GM21717 (cell line): ENCODE measurements at regions not wholly inside any gene's neighbourhood (a gene's known extent, or its start where the extent isn't known, plus 50 kb on each side); places are given as distances from the start of the nearest gene placed in this dataset.
"Not testable (repeated sequence)": the region's sequence is repeated elsewhere in the genome, so short reads cannot be mapped to it uniquely, and the experiment has no call there.

Experiments
- ATAC-seq: cut with Tn5 transposase; IDR thresholded peaks from one replicate; pipeline ENCODE4 v1.9.1; 2021; ENCODE audit warnings: mild to moderate bottlenecking, moderate library complexity; ENCODE audit not compliant: unreplicated experiment

DNA sequence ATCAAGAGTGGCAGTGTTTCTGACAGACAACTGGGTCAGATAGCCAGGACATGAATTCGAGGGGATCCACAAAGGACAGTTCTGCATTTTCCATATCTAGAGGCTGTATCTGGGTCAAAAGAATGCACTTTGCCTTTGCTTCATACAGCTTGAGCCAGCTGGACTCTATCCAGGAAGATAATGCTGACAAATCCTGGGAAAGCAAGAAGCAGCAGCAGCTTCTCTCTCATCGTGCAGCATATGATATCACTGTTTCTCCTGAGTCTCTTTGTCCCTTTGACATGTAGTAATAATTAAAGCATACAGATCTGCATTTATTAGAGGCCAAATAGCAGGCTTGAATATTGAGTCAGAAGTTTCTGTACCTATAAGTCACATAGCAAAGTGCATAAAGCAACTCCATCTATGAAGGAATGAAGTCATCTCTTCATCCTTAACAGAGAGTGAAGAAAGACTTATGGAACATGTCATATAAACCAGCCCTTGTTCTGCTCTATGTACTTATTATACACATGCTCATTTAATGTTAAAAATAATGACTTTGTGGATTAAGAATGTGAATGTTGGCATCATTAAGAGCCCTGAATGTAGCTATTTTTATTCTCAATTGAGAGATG is 236.8 kb upstream of the GBE1 start:
- ATAC-seq: no peak

DNA sequence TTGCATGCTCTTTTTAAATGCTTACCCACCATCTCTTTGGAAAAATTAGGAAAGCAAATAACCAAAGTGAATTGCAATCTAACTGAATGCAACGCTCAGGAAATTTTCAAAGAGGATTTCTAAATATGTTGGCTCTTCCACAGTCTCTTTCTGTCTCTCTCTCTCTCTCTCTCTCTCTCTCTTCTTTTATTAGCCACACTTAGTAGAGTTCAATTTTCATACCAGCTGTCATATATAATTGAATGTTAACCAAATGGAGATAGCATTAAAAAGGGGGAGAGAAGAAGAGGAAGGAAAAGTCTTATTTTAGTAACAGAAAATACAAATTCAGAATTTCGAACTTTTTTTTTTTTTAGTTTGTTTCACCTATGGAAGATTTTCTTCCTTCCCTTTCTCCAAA is 235.9 kb upstream of the GBE1 start:
- no peak for ATAC-seq

DNA sequence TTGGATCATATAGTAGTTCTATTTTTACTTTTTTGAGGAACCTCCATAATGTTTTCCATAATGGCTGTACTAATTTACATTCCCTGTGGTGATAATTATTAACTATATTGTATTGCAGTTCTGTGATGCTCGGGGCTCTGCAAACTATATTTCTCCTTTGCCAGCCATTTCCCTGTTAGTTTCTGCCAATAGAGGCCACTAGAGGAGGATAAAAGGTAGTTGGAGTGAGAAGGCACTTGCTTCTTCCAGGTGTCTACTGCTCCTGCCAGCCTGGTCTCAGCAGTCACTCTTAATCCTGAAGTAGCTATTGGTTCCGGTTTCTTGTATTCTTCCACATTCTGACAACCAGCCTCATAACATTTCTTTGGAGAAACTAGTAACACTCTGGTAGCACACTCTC is 233.9 kb upstream of the GBE1 start:
- no peak for ATAC-seq

DNA sequence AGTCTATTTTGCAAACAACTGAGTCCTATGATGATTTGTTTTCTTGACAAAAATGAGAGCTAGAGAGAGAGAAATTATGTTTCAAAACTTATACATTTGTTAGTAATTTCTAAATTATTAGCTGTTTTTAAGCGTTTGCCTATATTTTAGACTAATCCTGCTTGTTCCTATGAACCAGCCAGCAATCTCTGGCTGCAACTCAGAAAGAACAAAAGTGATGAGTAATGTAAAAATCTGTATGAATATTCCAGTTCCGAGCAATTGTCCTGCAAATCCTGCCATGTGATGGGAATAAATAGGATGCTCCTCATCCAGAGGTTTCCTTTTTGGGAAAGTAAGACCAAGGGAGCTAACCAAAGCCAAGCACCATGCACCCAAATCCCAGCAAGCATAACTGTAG is 228.3 kb upstream of the GBE1 start:
- no peak for ATAC-seq

DNA sequence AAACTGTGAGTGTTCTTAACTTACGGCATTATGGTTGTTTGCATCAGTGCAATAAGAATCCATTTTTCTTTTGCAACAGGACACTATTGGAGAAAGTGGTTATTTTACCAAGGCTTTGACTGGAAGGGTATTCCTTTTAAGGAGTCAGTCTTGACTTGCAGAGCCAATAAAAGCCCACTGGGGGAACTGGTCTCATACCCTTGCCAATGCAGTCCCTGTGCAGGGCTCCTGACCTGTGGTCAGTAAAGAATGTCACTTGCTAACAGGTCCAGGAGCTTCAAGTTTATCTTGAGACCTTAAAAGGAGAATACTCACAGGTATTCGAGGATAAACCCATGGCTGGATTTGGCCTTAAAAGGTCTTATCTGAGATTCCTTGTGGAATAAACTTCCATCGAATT is 227.8 kb upstream of the GBE1 start:
- ATAC-seq: no peak

DNA sequence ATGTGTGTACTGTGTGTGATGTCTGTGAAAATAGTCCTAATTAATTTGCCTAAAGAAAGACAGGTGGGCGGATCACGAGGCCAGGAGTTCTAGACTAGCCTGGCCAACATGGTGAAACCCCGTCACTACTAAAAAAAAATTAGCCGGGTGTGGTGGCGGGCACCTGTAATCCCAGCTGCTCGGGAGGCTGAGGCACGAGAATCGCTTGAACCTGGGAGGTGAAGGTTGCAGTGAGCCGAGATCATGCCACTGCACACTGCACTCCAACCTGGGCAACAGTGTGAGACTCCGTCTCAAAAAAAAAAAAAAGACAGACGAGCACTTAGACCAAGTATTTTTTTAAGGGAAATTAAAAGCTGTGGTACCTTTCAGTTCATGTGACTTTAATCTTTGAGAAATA is 226.0 kb upstream of the GBE1 start:
- ATAC-seq: not testable (repeated sequence)

DNA sequence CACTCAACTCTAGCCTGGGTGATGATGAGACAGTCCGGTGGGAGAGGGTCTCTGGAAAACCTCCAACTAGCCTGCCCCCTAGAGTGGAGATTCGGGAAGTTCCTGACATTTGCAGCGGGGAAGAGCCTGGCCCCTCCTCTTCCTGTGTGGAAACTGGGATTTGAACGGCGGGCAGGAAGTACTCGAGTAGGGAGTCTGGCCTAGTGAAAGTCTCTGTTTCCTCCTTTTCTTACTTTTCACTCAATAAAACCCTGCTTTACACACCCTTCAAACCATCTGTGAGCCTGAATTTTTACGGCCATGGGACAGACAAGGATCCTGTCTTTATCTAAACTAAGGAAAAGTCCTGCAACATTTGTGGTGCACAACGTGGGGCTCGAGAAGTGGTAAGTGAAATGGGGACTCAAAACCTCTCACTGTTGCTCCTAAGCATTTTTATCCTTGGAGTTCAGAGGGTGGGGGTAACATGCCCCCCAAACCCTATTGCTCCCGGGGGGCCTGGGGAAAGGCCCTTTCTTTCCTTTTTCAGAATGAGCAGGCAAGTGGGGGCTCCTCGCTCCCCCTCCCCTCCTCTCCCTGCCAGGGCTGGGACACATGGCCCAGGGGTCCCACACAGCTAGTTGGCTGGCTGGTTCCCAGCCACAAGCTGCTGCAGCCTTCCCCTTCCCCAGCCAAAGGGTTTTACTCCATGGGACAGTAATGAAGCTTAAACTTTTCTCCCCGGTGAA is 224.7 kb upstream of the GBE1 start:
- ATAC-seq: no peak

DNA sequence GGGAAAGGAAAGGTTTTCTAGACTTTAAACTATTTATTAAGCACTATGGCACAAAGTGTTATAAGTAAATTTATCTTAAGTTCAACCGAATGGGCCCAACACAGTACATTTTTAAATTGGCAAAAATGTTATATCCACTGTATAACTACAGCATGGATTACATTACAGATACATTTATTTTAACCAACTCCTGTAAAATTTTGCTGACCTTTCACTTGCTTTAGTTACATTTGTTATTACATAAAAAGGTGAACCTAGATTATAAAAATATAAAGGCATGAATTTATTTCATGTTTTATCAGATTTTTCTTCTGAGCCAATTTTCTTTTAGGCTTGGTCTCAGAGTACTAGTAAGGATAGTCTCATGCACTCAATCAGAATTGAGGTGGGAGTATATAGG is 221.9 kb upstream of the GBE1 start:
- no peak for ATAC-seq

DNA sequence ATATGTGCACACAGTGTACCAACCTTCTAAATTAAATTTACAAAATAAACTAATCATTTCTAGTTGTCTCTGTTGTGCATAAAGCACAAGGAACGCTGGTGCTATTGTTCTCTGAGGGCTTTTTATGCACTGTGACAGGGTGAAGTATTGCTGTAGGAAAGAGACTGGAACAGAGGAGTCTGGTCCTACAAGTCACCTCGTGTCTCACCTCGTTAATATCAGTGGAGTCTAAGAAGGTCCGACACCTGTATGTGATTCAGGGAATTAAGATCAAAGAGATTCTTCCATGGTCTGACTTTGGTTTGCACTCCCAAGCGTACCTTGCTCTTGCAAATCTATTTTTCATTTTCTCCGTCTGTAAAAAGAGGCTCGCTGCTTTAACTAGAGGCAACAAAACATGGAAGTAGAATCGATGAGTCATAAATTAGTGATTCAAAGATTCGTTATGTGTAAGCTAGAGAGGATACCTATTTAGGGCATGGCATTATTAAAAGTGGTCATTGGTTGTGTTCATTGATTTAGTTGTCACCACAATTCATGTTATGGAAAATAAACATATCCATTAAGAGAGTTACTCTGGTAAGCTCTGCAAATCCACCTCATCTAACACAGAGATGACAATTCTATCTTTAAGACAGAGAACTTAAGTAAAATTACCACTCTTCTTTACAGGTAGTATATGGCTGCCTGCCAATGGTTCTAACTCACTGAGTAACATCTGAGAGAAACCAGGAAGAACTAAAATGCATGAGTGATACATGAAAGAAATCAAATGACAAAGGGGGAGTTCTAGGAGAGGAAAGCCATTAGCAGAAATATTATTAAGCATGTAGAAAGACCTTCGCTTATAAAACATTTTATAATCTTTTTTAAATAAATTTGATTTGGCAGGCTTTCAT is 219.4 kb upstream of the GBE1 start:
- peak; percentile 72 for ATAC-seq

DNA sequence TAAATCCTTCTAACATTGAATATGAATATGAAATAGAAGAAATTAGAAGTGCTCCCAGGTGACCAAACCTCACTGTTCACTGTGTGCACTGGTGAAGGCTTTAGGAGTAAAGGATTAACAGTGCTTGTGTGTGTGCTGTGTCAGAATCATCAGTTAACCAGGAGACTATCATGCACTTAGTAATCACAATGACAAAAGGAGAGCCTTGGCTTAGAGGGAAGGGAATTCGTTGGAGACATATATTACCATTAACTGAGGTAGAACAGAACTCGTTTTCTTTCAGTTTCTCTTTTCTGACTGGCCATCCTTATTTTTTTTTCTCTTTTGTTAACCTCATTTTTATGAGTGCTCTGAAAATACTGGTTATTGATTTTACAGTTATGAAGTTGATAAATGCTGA is 213.3 kb upstream of the GBE1 start:
- ATAC-seq: peak; percentile 55

DNA sequence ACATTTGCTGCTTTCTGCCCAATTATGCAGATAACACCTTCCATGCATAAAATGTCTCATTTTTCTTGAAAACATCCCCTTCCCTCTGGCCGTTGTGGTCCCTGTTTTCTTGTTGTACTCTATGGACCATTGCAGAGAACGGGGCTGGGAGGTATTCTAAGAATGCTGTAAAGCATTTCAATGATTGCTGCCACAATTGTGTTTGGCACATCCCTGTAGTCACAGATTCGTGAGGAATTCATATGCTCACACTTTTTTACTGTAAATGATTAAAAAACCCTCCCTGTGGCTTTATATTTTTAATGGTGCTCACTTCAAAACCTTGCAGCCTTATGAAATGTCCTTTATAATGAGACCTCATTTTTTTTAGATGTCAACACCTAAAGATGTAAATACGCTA is 207.2 kb upstream of the GBE1 start:
- ATAC-seq: no peak

DNA sequence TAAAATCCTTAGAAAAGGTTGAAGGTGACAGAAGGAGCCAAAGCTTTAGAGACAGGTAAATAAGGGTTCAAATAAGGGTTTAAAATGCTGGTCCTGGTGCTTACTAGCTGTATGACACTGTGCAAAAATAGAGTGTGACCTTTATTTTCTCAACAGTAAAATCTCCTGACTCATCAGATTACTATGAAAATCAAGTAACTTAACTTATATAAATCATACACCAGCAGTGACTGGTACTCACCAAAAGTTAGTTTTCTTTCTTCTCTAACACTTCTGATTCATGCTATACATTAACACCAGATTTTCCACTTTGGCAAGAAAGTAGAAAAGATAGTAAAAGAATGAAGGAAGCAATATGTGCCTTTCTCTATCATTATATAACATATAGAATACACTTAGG is 205.9 kb upstream of the GBE1 start:
- ATAC-seq: no peak

DNA sequence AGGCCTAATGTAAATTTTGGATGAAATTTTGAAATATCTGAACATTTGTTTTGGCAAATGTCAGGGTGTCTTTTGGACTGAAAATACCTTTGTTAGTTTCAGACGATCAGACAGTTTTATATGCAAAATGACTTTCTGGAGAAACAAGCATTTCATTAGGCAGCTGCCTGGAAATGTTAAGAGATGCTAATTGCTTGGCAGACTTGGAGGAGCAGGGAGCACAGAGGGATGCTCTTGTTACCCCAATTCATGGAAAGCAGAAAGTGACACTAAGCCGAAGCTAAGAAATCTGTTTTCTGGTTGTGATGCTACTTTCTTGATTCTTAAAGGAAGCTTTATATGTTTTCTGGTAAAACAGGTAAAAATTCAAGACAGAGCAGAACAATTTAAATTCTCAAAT is 204.3 kb upstream of the GBE1 start:
- no peak for ATAC-seq

DNA sequence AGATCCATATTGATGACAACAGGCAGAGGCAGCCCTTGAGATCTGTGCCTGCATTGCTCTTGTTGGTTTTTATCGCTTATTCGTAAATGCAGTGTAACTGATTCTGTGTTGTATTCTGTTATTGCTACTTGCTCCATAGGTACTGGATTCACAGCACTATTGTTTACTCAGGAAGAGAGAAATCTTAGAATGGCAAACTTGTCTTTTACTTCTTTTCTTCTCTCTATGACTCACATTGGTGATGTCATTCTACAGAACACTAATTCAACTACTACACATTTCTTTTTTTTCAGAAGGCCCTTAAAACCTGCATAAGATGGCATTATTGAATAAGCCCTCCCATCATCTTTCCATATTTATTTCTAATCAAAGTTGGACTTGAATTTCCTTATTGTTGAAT is 201.0 kb upstream of the GBE1 start:
- no peak for ATAC-seq

DNA sequence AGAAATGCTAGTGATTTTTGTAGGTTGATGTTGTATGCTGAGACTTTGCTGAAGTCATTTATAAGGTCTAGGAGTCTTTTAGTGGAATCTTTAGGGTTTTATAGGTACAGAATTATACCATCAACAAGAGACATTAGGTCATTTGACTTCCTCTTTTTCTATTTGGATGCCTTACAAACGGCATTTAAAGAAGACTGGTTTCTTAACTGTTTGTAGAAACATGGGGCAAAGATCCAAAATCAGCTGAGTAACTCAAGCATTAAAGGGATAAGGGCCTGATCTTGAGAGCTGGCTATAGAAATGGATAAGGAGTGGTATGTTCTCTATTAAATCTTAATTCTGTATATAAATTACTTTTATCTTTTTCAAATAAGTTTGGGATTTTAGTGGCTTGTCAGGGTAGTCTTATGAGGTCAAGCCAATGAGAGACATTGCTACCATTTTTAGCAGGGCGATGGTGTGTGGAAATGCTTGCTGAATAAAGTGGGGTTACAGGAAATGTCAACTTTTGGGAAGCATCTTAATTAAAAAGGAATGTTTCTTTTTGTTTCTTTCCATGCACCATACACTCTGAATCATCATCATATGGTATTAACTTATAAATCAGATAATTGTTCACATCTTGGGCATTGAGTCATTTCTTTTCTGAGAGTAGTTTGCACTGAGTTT is 197.7 kb upstream of the GBE1 start:
- no peak for ATAC-seq

DNA sequence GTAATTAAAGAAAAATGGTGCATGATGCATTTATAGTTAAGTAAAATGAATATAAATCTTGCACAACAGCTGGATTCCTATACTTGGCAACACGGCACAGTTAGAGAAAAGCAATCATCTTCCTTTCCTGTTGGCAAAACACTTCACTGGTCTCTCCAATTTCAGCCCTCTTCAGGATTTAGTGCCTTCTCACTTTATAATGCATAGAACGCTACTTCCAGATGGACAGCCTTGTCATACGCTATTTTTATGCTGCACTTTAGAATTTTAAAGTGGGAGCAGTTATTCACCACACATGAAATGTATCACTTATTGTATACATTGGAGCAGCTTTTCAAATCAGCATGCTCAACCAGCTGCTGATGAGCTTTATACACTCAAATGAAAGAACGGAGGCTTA is 194.4 kb upstream of the GBE1 start:
- no peak for ATAC-seq

DNA sequence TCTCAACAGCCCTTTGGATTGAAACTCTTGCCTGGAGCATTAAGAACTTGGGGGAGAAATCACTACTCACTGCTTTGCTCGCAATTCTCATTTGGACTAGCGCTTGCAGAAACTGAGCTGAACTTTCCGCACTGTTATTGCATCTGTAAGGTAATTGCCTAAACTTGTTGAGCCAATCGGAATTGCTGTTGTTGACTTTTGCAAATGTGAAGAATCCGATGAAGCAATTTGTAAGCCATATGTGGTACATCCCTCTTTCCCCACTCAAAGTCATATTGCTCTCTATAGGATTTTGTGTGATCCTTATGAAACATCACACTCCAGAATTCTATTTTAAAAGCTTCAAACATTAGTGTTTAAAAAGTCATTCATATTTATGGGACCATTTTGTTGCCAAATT is 191.7 kb upstream of the GBE1 start:
- ATAC-seq: no peak

DNA sequence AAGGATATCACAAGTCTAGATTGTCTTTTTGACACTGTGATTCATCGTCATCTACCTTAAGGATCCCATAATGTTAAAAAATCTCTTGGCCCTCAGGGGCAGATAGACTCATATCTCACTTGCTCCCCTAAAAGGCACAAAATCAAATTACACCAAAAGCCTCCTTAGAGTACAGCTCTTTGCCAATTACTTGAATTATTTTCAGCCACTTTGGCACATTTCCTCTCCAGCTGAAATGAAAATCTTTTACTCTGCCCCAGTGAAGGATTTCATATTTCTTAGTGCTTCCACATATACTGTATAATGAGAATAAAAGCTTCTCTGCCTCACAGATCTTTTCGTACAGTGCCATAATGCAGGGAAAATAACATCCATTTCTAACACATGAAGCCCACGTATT is 190.7 kb upstream of the GBE1 start:
- no peak for ATAC-seq

DNA sequence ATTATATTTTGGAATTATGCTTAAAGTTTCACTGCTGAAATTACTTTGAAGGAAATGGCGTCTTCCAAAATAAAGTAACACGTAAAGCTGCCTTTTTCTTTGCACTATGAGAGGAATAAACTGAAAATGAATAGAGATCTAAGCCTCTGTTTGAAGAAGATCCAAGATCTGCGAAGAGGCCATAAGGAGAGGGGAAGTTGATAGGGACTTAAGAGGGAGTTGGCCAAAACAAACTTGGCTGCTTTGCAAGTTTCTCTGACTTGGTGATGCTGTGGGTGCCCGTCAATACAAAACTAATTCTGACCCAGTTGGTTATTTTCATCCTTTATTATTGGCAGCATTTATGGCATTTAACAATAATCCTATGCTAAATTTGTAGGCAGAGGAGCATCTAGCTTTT is 190.2 kb upstream of the GBE1 start:
- ATAC-seq: no peak

DNA sequence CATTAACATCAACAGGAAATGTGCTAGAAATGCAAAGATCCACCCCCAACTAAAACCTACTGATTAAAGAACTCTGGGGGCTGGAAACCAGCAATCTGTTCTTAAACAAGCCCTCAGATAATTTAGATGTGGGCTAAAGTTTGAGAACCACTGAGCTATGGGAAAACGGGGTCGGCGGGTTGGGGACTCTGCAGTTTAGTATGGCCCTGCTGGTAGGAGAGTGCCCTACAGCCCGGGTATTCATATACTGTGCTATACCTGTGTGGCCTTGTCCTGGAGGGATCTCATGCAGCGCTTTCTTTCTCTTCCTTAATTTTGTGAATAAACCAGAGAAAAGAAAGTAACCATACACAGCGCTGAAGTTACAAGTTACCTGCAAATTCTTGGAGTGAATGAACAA is 189.7 kb upstream of the GBE1 start:
- no peak for ATAC-seq

DNA sequence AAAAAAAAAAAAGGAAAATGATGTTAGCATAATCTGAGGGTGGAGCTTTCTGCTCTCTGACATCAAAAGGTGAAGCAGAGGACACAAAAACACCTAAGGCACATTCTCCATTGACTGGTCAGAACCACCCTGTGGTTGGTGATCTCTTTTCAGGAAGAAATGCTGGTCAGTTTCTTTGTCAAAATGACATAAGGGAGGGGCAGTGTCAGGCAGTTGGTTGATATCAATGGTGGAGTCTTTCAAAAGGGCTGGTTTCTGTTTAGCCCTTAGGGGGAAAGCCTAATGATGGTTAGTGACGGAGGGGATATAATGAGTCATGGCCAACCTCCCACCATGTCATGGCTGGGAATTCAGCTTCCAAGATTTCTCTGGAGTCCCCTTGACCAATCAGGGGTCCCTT is 185.9 kb upstream of the GBE1 start:
- ATAC-seq: no peak
